Neuronal stem cell (in vitro differentiated cells): ENCODE measurements at regions not wholly inside any gene's neighbourhood (a gene's known extent, or its start where the extent isn't known, plus 50 kb on each side); places are given as distances from the start of the nearest gene placed in this dataset.
"Not testable (repeated sequence)": the region's sequence is repeated elsewhere in the genome, so short reads cannot be mapped to it uniquely, and the experiment has no call there.

ENCODE experiments used
- DNase-seq: peaks from one replicate; pipeline ENCODE4 v3.0.0-alpha.2; 2013; ENCODE audit warnings: low spot score
- H2AFZ ChIP-seq: one replicate; pipeline ENCODE4 v1.6.1; 2013; ENCODE audit warnings: mild to moderate bottlenecking, low read length, inconsistent platforms
- H2AK5ac ChIP-seq: 2 replicates; pipeline ENCODE4 v1.6.1; 2013; ENCODE audit warnings: low read depth, mild to moderate bottlenecking, inconsistent platforms, low read length, moderate library complexity, mixed read lengths
- H2BK120ac ChIP-seq: 2 replicates; pipeline ENCODE4 v1.6.1; 2013; ENCODE audit warnings: low read depth, mild to moderate bottlenecking, inconsistent platforms, low read length, moderate library complexity, mixed read lengths
- H2BK12ac ChIP-seq: one replicate; pipeline ENCODE4 v1.6.1; 2013; ENCODE audit warnings: low read length, inconsistent platforms
- H2BK15ac ChIP-seq: 2 replicates; pipeline ENCODE4 v1.6.1; 2013; ENCODE audit warnings: mild to moderate bottlenecking, low read length, inconsistent platforms, mixed read lengths
- H2BK5ac ChIP-seq: one replicate; pipeline ENCODE4 v1.6.1; 2013; ENCODE audit warnings: inconsistent platforms, mild to moderate bottlenecking, low read length, moderate library complexity
- H3K14ac ChIP-seq: one replicate; pipeline ENCODE4 v1.6.1; 2013; ENCODE audit warnings: low read length, inconsistent platforms
- H3K18ac ChIP-seq: 2 replicates; pipeline ENCODE4 v1.6.1; 2013; ENCODE audit warnings: low read length, inconsistent platforms
- H3K23ac ChIP-seq: 2 replicates; pipeline ENCODE4 v1.6.1; 2013; ENCODE audit warnings: low read depth, mild to moderate bottlenecking, mixed read lengths, low read length, inconsistent platforms; ENCODE audit not compliant: poor library complexity
- H3K27ac ChIP-seq: replicated peaks from 3 replicates; pipeline ENCODE4 v1.5.1; 2013; ENCODE audit warnings: low read length, inconsistent platforms
- H3K27me3 ChIP-seq, 3 experiments: 2 replicates each; pipeline ENCODE4 v1.6.1; 2013; ENCODE audit warnings: low read length in 3 of 3, mild to moderate bottlenecking in 2 of 3, inconsistent platforms in 1 of 3, low read depth in 1 of 3, mixed read lengths in 1 of 3, moderate library complexity in 1 of 3; ENCODE audit not compliant: control insufficient read depth in 3 of 3, insufficient read depth in 3 of 3
- H3K36me3 ChIP-seq, 2 donors: replicated peaks in 1 of 2; 2 replicates each; pipeline ENCODE4 v1.6.1; 2013; ENCODE audit warnings: low read length in 2 of 2; ENCODE audit not compliant: control insufficient read depth in 2 of 2, insufficient read depth in 2 of 2
- H3K4ac ChIP-seq: 2 replicates; pipeline ENCODE4 v1.6.1; 2013; ENCODE audit warnings: inconsistent platforms, mild to moderate bottlenecking, low read length, moderate library complexity
- H3K4me1 ChIP-seq, 2 donors: 1 replicate in 1 of 2; 2 replicates in 1 of 2; pipeline ENCODE4 v1.6.1; 2013; ENCODE audit warnings: low read length in 2 of 2, low read depth in 1 of 2; ENCODE audit not compliant: control insufficient read depth in 2 of 2, insufficient read depth in 1 of 2
- H3K4me2 ChIP-seq: one replicate; pipeline ENCODE4 v1.6.1; 2013; ENCODE audit warnings: mild to moderate bottlenecking, low read length, inconsistent platforms; ENCODE audit not compliant: insufficient read depth, poor library complexity, severe bottlenecking
- H3K4me3 ChIP-seq, 2 donors: 2 replicates each; pipeline ENCODE4 v1.5.1; 2013; ENCODE audit warnings: low read length in 2 of 2, mild to moderate bottlenecking in 2 of 2, inconsistent platforms in 1 of 2, moderate library complexity in 1 of 2
- H3K79me1 ChIP-seq: one replicate; pipeline ENCODE4 v1.6.1; 2013; ENCODE audit warnings: low read depth, mild to moderate bottlenecking, inconsistent platforms, low read length, moderate library complexity
- H3K9ac ChIP-seq: one replicate; pipeline ENCODE4 v1.6.1; 2013; ENCODE audit warnings: mild to moderate bottlenecking, low read depth, low read length, inconsistent platforms; ENCODE audit not compliant: poor library complexity
- H3K9me3 ChIP-seq, 2 donors: replicated peaks in 1 of 2; 2 replicates each; pipeline versions ENCODE3 to v1.6.1; 2013; ENCODE audit warnings: low read length in 2 of 2, mild to moderate bottlenecking in 2 of 2, inconsistent platforms in 1 of 2, low read depth in 1 of 2, mixed read lengths in 1 of 2, moderate library complexity in 1 of 2; ENCODE audit not compliant: control insufficient read depth in 2 of 2, insufficient read depth in 1 of 2
- H4K8ac ChIP-seq: one replicate; pipeline ENCODE4 v1.6.1; 2013; ENCODE audit warnings: low read depth, mild to moderate bottlenecking, inconsistent platforms, low read length, moderate library complexity
- H4K91ac ChIP-seq: one replicate; pipeline ENCODE4 v1.6.1; 2013; ENCODE audit warnings: low read length, low read depth, mild to moderate bottlenecking, inconsistent platforms; ENCODE audit not compliant: poor library complexity
- WGBS, 2 donors: extraction: QIAGEN DNeasy Blood & Tissue Kit; methylation state at CpG; one replicate each; pipeline ENCODE4 v1.1.7; 2013; ENCODE audit warnings: missing lambda C conversion rate in 2 of 2, mixed read lengths in 1 of 2; ENCODE audit not compliant: insufficient read length in 2 of 2, insufficient replicate concordance in 1 of 2; ENCODE audit errors: extremely low coverage in 2 of 2; 5-methylcytosine and 5-hydroxymethylcytosine counted together

DNA sequence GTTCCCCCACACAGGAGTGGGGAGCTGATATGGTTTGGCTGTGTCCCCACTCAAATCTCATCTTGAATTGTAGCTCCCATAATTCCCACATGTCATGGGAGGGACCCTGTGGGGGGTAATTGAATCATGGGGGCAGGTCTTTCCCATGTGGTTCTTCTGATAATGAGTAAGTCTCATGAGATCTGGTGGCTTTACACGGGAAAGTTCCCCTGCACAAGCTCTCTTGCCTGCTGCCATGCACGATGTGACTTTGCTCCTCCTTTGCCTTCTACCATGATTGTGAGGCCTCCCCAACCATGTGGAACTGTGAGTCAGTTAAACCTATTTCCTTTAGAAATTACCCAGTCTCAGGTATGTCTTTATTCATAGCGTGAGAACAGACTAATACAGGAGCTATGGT lies 347.0 kb upstream of the CDH5 start:
- no CpG with 5 or more reads among the region's 3 CpGs for WGBS, 2 donors

DNA sequence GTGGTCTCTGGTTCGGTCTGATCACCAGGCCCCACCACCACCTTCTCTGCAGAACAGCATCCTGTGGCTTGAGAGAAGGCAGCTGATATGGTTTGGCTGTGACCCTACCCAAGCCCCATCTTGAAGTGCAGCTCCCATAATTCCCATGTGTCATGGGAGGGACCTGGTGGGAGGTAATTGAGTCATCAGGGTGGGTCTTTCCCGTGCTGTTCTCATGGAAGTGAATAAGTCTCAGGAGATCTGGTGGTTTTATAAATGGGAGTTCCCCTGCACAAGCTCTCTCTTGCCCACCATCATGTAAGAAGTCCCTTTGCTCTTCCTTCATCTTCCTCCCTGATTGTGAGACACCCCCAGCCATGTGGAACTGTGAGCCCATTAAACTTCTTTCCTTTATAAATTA lies 352.3 kb upstream of the CDH5 start:
- H2AFZ ChIP-seq, result no peak overlapping the region
- no peaks in the 10 kb centered on the region for H3K36me3 ChIP-seq
- H3K9me3 ChIP-seq, result no peaks in the 10 kb centered on the region
- no peak overlapping the region for H3K4me2 ChIP-seq
- no peak overlapping the region for H3K14ac ChIP-seq
- peaks cover 0 to 5% of the 10 kb centered on the region in 2 donors for H3K4me1 ChIP-seq
- no peak overlapping the region for H4K91ac ChIP-seq
- no peak overlapping the region for H2BK120ac ChIP-seq
- no peak for DNase-seq
- H2BK15ac ChIP-seq, result no peak overlapping the region
- no peak overlapping the region for H3K4me3 ChIP-seq
- H3K79me1 ChIP-seq, result no peaks in the 10 kb centered on the region
- H3K27me3 ChIP-seq, result no peaks in the 10 kb centered on the region
- no peak overlapping the region for H3K9ac ChIP-seq
- no peak overlapping the region for H3K23ac ChIP-seq
- no peak overlapping the region for H2BK12ac ChIP-seq
- no CpG with 5 or more reads among the region's 2 CpGs for WGBS, 2 donors
- no peak overlapping the region for H3K27ac ChIP-seq
- no peak overlapping the region for H4K8ac ChIP-seq
- no peak overlapping the region for H2AK5ac ChIP-seq
- H3K18ac ChIP-seq, result no peak overlapping the region
- no peak overlapping the region for H3K4ac ChIP-seq
- no peak overlapping the region for H2BK5ac ChIP-seq

More for the DNA sequence above, 347.0 kb upstream of the CDH5 start:
- H3K27ac ChIP-seq, H3K23ac ChIP-seq, H2BK120ac ChIP-seq, DNase-seq, H3K36me3 ChIP-seq, H2BK15ac ChIP-seq, H3K27me3 ChIP-seq, H3K18ac ChIP-seq, H3K4me2 ChIP-seq, H4K91ac ChIP-seq, H3K79me1 ChIP-seq, H2AK5ac ChIP-seq, H3K9ac ChIP-seq, H3K14ac ChIP-seq, H3K9me3 ChIP-seq, H3K4ac ChIP-seq, H2AFZ ChIP-seq, H2BK12ac ChIP-seq, H3K4me3 ChIP-seq, H3K4me1 ChIP-seq, H2BK5ac ChIP-seq, H4K8ac ChIP-seq: not testable (repeated sequence)

DNA sequence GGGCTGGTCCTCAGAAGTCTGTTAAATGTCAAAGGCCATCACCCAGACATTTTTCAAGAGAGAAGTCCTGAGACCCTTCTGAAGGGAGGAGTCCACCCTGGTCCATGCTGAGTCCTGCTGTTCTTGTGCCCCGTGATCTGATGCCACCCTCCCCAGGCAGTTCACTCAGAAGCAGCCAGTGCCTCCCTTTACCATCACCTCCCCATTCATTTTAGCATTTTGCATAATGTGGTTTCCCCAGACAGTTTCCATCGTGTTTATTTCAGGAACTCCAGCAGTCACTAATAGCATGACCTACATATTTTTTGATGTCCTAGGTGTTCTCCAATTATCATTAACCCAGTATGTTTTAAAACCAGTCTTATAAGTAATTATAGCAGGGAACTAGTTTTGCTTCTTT lies 353.0 kb upstream of the CDH5 start:
- H3K14ac ChIP-seq, result no peak overlapping the region
- no peak overlapping the region for H2BK15ac ChIP-seq
- no peak overlapping the region for H4K91ac ChIP-seq
- H3K4me3 ChIP-seq, result no peak overlapping the region
- peaks cover 0 to 5% of the 10 kb centered on the region in 2 donors for H3K4me1 ChIP-seq
- H2AFZ ChIP-seq, result no peak overlapping the region
- no peaks in the 10 kb centered on the region for H3K36me3 ChIP-seq
- H3K27ac ChIP-seq, result no peak overlapping the region
- H2AK5ac ChIP-seq, result no peak overlapping the region
- H3K9me3 ChIP-seq, result no peaks in the 10 kb centered on the region
- H3K4me2 ChIP-seq, result no peak overlapping the region
- no peaks in the 10 kb centered on the region for H3K79me1 ChIP-seq
- no peak overlapping the region for H4K8ac ChIP-seq
- no peak overlapping the region for H3K18ac ChIP-seq
- H2BK120ac ChIP-seq, result no peak overlapping the region
- H3K27me3 ChIP-seq, result no peaks in the 10 kb centered on the region
- no CpG with 5 or more reads among the region's 2 CpGs for WGBS, 2 donors
- no peak overlapping the region for H2BK5ac ChIP-seq
- H3K9ac ChIP-seq, result no peak overlapping the region
- no peak overlapping the region for H2BK12ac ChIP-seq
- H3K23ac ChIP-seq, result no peak overlapping the region
- DNase-seq, result no peak
- no peak overlapping the region for H3K4ac ChIP-seq

DNA sequence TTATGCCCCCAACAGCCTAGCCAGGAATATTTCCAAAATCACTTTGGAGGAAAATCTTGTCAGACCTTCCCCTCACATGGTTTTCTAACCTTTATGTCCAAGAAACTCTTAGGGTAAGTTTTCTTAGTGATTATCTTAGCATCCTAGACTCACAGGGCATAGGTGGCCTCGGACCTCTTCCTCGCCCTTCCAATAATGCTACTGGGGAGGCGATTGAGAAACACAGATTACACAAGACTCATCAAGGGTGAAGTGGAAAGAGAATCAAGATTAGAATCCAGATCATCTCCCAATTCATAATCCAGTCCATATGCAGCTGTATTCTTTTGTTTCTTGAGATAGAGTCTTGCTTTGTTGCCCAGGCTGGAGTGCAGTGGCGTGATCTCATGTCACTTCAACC lies 358.4 kb upstream of the CDH5 start:
- Histone ChIP-seq H3K27ac (no peak overlapping the region), H2BK5ac (no peak overlapping the region), H2AK5ac (no peak overlapping the region), H3K36me3 (no peaks in the 10 kb centered on the region), H2BK12ac (no peak overlapping the region), H3K27me3 (no peaks in the 10 kb centered on the region), H3K9me3 (no peaks in the 10 kb centered on the region), H2AFZ (no peak overlapping the region), H3K4me3 (no peak overlapping the region), H4K8ac (no peak overlapping the region), H4K91ac (no peak overlapping the region), H3K23ac (no peak overlapping the region), H3K4me2 (no peak overlapping the region), H3K14ac (no peak overlapping the region), H2BK15ac (no peak overlapping the region), H3K4me1 (peaks cover 0 to 2% of the 10 kb centered on the region in 2 donors), H3K18ac (no peak overlapping the region), H2BK120ac (no peak overlapping the region), H3K4ac (no peak overlapping the region), H3K79me1 (no peaks in the 10 kb centered on the region), H3K9ac (no peak overlapping the region)
- no peak for DNase-seq
- WGBS, 2 donors, result no CpG with 5 or more reads among the region's 4 CpGs
